ENCODE measurements at regions not wholly inside any gene's neighbourhood (a gene's known extent, or its start where the extent isn't known, plus 50 kb on each side); places are given as distances from the start of the nearest gene placed in this dataset.
"Not testable (repeated sequence)": the region's sequence is repeated elsewhere in the genome, so short reads cannot be mapped to it uniquely, and the experiment has no call there.

DNA sequence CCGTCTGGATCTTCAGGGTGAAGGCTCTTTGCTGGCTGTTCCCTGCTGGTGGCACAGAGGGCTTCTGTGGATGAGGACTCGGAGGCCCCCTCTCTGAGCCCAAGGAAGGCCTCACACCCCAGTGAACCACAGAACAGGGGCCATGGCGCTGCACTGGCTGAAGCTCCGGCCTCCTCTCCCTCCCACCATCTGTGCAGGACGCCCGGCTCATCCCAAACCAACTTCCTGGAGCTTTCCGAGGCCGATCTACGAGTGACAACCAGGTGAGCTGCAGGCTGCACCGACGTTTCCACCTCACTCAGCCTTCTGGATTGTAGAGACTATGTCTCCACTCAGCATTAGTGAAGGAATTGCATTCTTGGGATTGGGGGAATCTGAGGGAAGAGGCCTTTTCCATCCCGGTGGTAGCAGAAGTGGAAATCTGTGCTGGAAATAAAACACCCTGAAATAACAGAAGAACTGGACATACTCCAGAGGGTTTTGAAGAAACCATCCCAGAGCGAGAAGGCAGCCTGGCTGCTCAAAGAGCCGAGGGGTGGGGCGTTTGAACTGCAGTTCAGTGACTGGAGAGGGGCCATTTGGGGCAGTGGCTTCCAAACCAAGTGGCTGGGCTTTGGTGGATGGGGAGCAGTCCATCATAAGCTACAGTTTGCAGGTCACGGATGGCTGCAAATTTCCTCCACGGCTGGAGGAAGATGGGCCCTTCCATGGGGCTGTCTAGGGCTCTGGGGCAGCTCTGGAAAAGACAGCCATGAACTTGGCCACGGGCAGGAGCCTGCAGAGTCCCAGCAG is 120.7 kb upstream of the ZNF469 start:
- TF ChIP-seq, protein P1, sequence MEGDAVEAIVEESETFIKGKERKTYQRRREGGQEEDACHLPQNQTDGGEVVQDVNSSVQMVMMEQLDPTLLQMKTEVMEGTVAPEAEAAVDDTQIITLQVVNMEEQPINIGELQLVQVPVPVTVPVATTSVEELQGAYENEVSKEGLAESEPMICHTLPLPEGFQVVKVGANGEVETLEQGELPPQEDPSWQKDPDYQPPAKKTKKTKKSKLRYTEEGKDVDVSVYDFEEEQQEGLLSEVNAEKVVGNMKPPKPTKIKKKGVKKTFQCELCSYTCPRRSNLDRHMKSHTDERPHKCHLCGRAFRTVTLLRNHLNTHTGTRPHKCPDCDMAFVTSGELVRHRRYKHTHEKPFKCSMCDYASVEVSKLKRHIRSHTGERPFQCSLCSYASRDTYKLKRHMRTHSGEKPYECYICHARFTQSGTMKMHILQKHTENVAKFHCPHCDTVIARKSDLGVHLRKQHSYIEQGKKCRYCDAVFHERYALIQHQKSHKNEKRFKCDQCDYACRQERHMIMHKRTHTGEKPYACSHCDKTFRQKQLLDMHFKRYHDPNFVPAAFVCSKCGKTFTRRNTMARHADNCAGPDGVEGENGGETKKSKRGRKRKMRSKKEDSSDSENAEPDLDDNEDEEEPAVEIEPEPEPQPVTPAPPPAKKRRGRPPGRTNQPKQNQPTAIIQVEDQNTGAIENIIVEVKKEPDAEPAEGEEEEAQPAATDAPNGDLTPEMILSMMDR (conservative IDR thresholded peaks at IDR 0.05; ENCODE audit: low read depth, low read length): not testable (repeated sequence)
- not testable (repeated sequence) for TF ChIP-seq EZH2 (IDR thresholded peaks at IDR 0.05; ENCODE audit: borderline replicate concordance, low read depth, low read length, poor library complexity, severe bottlenecking)

All from A673 (cell line).